ENCODE measurements at regions not wholly inside any gene's neighbourhood (a gene's known extent, or its start where the extent isn't known, plus 50 kb on each side); places are given as distances from the start of the nearest gene placed in this dataset.
"Not testable (repeated sequence)": the region's sequence is repeated elsewhere in the genome, so short reads cannot be mapped to it uniquely, and the experiment has no call there.

GRCh38 chr10:6787091-6787490 is 207.0 kb upstream of the PRKCQ start:
- H3K27ac ChIP-seq (ENCODE audit: low read depth, low read length) = no peak overlapping the region
- H3K4me2 ChIP-seq (ENCODE audit: insufficient read depth, low read length) = peak overlapping the region; percentile 78
- no peaks in the 10 kb centered on the region for H3K36me3 ChIP-seq (ENCODE audit: insufficient read depth, low read length)
- no peaks in the 10 kb centered on the region for H3K27me3 ChIP-seq (ENCODE audit: insufficient read depth, low read length)
- H3K79me2 ChIP-seq (ENCODE audit: insufficient read depth, low read length) = no peaks in the 10 kb centered on the region
- peak overlapping the region; percentile 32 for H3K4me3 ChIP-seq (ENCODE audit: insufficient read depth, low read length)
- peaks cover 5% of the 10 kb centered on the region for H3K4me1 ChIP-seq (ENCODE audit: insufficient read depth, low read length)
- H3K9me3 ChIP-seq (ENCODE audit: low read depth, low read length) = no peaks in the 10 kb centered on the region
- no peak for DNase-seq (ENCODE audit: insufficient read length, low spot score, missing footprints)
- TF ChIP-seq CTCF (IDR thresholded peaks at IDR 0.05; ENCODE audit: extremely low read depth, low read depth, low read length) = no peak
- H2AFZ ChIP-seq (ENCODE audit: low read length) = no peak overlapping the region
- no peaks in the 10 kb centered on the region for H4K20me1 ChIP-seq (ENCODE audit: insufficient read depth, low read length)

GRCh38 chr10:6786579-6787031 is 206.5 kb upstream of the PRKCQ start:
- Histone ChIP-seq H3K4me2 (ENCODE audit: insufficient read depth, low read length) (peak overlapping the region; percentile 78), H3K27me3 (ENCODE audit: insufficient read depth, low read length) (no peaks in the 10 kb centered on the region), H3K79me2 (ENCODE audit: insufficient read depth, low read length) (no peaks in the 10 kb centered on the region), H4K20me1 (ENCODE audit: insufficient read depth, low read length) (no peaks in the 10 kb centered on the region), H3K4me3 (ENCODE audit: insufficient read depth, low read length) (peak overlapping the region; percentile 32), H2AFZ (ENCODE audit: low read length) (peak overlapping the region; percentile 27), H3K36me3 (ENCODE audit: insufficient read depth, low read length) (no peaks in the 10 kb centered on the region), H3K4me1 (ENCODE audit: insufficient read depth, low read length) (peaks cover 5% of the 10 kb centered on the region), H3K9me3 (ENCODE audit: low read depth, low read length) (no peaks in the 10 kb centered on the region), H3K27ac (ENCODE audit: low read depth, low read length) (peak overlapping the region; percentile 20)
- TF ChIP-seq CTCF (IDR thresholded peaks at IDR 0.05; ENCODE audit: extremely low read depth, low read depth, low read length) = peak; percentile 43
- no peak for DNase-seq (ENCODE audit: insufficient read length, low spot score, missing footprints)

GRCh38 chr10:6784429-6784828 is 204.4 kb upstream of the PRKCQ start:
- not testable (repeated sequence) for H3K4me2 ChIP-seq (ENCODE audit: insufficient read depth, low read length); H3K79me2 ChIP-seq (ENCODE audit: insufficient read depth, low read length); H3K9me3 ChIP-seq (ENCODE audit: low read depth, low read length); H3K4me3 ChIP-seq (ENCODE audit: insufficient read depth, low read length); DNase-seq (ENCODE audit: insufficient read length, low spot score, missing footprints); H4K20me1 ChIP-seq (ENCODE audit: insufficient read depth, low read length); H3K27me3 ChIP-seq (ENCODE audit: insufficient read depth, low read length); H3K36me3 ChIP-seq (ENCODE audit: insufficient read depth, low read length); H3K4me1 ChIP-seq (ENCODE audit: insufficient read depth, low read length); H3K27ac ChIP-seq (ENCODE audit: low read depth, low read length); H2AFZ ChIP-seq (ENCODE audit: low read length)

GRCh38 chr10:6783471-6783870 is 203.4 kb upstream of the PRKCQ start:
- Histone ChIP-seq H3K27me3 (ENCODE audit: insufficient read depth, low read length) (no peaks in the 10 kb centered on the region), H3K4me1 (ENCODE audit: insufficient read depth, low read length) (peaks cover 10% of the 10 kb centered on the region), H4K20me1 (ENCODE audit: insufficient read depth, low read length) (no peaks in the 10 kb centered on the region), H3K4me3 (ENCODE audit: insufficient read depth, low read length) (no peak overlapping the region), H3K9me3 (ENCODE audit: low read depth, low read length) (no peaks in the 10 kb centered on the region), H3K27ac (ENCODE audit: low read depth, low read length) (no peak overlapping the region), H3K4me2 (ENCODE audit: insufficient read depth, low read length) (no peak overlapping the region), H3K79me2 (ENCODE audit: insufficient read depth, low read length) (no peaks in the 10 kb centered on the region), H3K36me3 (ENCODE audit: insufficient read depth, low read length) (no peaks in the 10 kb centered on the region), H2AFZ (ENCODE audit: low read length) (peak overlapping the region; percentile 61)
- no peak for TF ChIP-seq CTCF (IDR thresholded peaks at IDR 0.05; ENCODE audit: extremely low read depth, low read depth, low read length)
- no peak for DNase-seq (ENCODE audit: insufficient read length, low spot score, missing footprints)

Measured in osteoblast (primary cell).